ENCODE measurements at regions not wholly inside any gene's neighbourhood (a gene's known extent, or its start where the extent isn't known, plus 50 kb on each side); places are given as distances from the start of the nearest gene placed in this dataset.

DNA sequence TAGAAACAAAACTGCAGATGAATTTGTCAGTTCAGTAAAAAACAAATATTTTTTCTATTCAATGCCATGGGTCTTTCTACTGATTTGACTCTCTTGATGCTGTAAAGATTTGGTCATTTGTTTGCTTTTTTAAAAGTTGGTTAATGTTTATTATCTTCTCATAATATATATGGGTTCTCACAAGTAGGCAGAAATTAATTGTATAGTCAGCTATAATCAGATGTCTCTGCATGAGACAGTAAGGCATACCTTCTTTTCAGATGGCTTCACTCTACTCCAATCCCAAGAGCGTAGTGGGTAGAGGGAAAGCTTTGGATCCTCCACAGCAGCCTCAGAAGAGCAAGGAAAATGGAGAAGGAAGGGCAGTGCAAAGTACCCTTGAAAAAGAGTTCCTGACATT, 1202.9 kb upstream of the CELF4 start:
- TF ChIP-seq SIN3A (conservative IDR thresholded peaks at IDR 0.05 in 1 of 2, IDR thresholded peaks at IDR 0.05 in 1 of 2; ENCODE audit: low read depth in 1 of 2, low read length in 2 of 2): no peak
- TF ChIP-seq, protein P1, sequence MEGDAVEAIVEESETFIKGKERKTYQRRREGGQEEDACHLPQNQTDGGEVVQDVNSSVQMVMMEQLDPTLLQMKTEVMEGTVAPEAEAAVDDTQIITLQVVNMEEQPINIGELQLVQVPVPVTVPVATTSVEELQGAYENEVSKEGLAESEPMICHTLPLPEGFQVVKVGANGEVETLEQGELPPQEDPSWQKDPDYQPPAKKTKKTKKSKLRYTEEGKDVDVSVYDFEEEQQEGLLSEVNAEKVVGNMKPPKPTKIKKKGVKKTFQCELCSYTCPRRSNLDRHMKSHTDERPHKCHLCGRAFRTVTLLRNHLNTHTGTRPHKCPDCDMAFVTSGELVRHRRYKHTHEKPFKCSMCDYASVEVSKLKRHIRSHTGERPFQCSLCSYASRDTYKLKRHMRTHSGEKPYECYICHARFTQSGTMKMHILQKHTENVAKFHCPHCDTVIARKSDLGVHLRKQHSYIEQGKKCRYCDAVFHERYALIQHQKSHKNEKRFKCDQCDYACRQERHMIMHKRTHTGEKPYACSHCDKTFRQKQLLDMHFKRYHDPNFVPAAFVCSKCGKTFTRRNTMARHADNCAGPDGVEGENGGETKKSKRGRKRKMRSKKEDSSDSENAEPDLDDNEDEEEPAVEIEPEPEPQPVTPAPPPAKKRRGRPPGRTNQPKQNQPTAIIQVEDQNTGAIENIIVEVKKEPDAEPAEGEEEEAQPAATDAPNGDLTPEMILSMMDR (IDR thresholded peaks at IDR 0.05; ENCODE audit: control extremely low read depth in 1 of 3, insufficient read depth in 1 of 3, low read depth in 1 of 3, low read length in 3 of 3): no peak
- no peak for TF ChIP-seq ZNF274 (IDR thresholded peaks at IDR 0.05; ENCODE audit: borderline replicate concordance, extremely low read depth, low read length)
- no peak for TF ChIP-seq EGR1 (IDR thresholded peaks at IDR 0.05; ENCODE audit: borderline replicate concordance, low read depth, low read length)
- TF ChIP-seq POLR2AphosphoS5 (IDR thresholded peaks at IDR 0.05; ENCODE audit: low read depth, low read length): no peak
- TF ChIP-seq EZH2 (IDR thresholded peaks at IDR 0.05; ENCODE audit: low read depth, low read length, severe bottlenecking): no peak
- no peak for TF ChIP-seq JUN (IDR thresholded peaks at IDR 0.05; ENCODE audit: low read depth, low read length)
- TF ChIP-seq RAD21 (IDR thresholded peaks at IDR 0.05 in 1 of 2, conservative IDR thresholded peaks at IDR 0.05 in 1 of 2; ENCODE audit: low read depth in 2 of 2, low read length in 2 of 2): no peak
- TF ChIP-seq HDAC2 (IDR thresholded peaks at IDR 0.05; ENCODE audit: borderline replicate concordance in 1 of 2, low read depth in 2 of 2, low read length in 2 of 2): no peak
- no peak for TF ChIP-seq ATF2 (IDR thresholded peaks at IDR 0.05; ENCODE audit: low read length)

All from H1 (cell line).